ENCODE measurements at regions not wholly inside any gene's neighbourhood (a gene's known extent, or its start where the extent isn't known, plus 50 kb on each side); places are given as distances from the start of the nearest gene placed in this dataset.
"Not testable (repeated sequence)": the region's sequence is repeated elsewhere in the genome, so short reads cannot be mapped to it uniquely, and the experiment has no call there.

GRCh38 chrX:43423876-43424275, 232.2 kb upstream of the MAOA start:
- peak; percentile 2 for DNase-seq

DNA sequence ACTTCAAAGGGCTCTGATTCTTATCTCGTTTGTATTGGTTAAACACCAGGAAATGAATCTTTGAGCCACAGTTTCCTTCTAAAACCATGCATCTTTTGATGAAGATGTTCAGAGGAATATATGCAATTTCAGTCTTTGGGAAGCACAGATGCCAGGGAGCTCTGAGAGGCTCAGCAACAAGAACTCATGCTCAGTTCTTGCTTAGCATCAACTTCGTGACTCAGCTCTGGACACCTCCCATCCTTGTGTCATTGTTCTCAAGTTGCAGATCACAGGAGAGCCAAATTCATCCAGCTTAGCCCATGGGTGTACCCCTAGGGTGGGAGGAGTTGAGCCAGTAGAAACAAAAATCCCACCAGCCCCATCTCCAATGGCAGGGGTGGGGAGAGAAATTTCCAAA, 219.6 kb upstream of the MAOA start:
- no peak for DNase-seq

DNA sequence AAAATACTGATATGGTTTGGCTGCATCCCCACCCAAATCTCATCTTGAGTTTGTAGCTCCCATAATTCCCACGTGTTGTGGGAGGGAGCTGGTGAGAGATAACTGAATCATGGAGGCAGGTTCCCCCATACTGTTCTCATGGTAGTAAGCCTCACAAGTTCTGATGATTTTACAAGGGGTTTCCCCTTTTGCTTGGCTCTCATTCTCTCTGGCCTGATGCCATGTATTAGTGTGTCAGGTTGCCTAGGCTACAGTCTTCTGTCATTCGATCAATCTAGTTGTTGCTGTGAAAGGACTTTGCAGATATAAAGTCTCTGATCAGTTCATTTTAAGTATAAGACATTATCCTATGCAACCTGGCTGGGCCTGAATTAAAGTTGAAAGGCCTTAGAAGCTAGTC, 209.3 kb upstream of the MAOA start:
- DNase-seq = no peak

DNA sequence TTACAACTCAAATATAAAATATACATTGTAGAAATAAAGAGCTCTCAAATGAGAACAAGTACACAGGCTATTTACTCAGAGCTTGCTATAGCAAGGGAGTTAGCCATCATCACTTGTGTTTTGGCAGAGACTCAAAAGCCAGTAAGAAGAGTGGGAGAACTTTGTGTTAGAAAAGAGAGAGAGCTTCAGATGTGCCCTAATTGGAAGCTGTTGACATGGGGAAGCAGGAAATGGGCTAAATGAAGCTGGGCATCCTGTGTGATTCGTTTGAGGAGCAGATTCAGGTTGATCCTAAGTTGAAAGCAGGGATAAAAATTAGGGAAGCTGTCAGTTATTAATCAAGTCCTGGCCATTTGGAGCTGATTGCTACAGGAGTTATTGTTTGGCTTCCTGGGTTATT, 207.4 kb upstream of the MAOA start:
- DNase-seq = peak; percentile 26

GRCh38 chrX:43450355-43450754, 205.7 kb upstream of the MAOA start:
- DNase-seq = no peak

- DNase-seq = not testable (repeated sequence)
Observed at GRCh38 chrX:43451976-43452686, 204.0 kb upstream of the MAOA start.

DNA sequence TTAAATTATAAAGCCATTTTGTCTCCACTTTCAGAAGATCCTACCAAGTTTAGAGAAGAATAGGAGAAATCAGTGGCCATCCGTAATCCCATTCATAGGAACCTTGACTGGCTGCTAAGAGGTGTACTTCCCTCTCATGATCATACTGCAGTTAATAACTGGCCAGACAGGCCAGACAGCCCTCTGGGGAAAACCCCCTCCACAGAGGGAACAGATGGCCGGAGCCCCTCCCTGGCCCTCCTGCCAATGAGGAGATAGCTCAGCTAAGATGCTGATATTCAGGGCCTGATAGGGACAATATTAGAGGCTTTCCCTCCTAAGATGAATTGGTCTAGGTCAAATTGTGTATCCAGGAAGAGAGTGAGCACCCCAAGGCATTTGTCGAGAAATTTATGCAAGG, 200.0 kb upstream of the MAOA start:
- DNase-seq = no peak

DNA sequence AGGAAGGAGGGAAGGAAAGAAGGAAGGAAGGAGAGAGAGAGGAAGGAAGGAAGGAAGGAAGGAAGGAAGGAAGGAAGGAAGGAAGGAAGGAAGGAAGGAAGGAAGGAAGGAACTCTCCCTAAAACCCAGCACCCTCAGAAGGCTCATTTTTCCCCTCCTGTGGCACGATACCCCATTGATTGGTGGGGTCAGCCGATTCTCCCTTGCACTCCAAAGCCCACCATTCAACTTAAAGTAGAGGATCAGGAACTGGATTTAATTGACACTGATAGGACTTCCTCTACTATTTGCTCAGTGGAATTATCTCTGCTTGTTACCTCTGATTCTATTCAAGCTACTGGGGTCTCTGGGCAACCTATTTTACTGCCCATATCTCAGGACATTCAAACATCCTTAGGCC, 199.2 kb upstream of the MAOA start:
- DNase-seq = no peak

GRCh38 chrX:43467608-43468234, 188.4 kb upstream of the MAOA start:
- DNase-seq = no peak

- DNase-seq = no peak
Observed at GRCh38 chrX:43469391-43470054, 186.6 kb upstream of the MAOA start.

GRCh38 chrX:43474321-43474720, 181.8 kb upstream of the MAOA start:
- peak; percentile 1 for DNase-seq

- no peak for DNase-seq
Observed at GRCh38 chrX:43479070-43479469, 177.0 kb upstream of the MAOA start.

DNA sequence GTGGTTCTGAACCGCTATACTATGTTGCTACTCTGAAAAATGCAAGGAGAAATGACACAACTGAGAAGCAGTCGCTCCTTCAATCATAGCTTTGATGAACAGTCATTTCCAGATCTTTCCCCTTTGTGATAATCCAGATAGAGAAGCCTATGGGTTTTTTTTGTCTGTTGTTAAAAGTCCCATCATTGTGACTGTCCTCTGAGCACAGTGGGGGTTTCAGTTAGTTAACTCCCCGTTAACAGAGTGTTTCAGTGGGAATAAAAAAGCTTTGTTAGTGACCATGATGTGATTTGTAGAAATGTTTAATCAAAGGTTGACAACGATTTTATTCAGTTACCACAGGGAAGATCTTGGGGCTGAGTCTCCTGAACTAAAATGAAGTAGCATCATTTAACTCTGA, 176.2 kb upstream of the MAOA start:
- DNase-seq = no peak

- DNase-seq = no peak
Observed at GRCh38 chrX:43481576-43481975, 174.5 kb upstream of the MAOA start.

GRCh38 chrX:43493756-43494155, 162.3 kb upstream of the MAOA start:
- DNase-seq = no peak

DNA sequence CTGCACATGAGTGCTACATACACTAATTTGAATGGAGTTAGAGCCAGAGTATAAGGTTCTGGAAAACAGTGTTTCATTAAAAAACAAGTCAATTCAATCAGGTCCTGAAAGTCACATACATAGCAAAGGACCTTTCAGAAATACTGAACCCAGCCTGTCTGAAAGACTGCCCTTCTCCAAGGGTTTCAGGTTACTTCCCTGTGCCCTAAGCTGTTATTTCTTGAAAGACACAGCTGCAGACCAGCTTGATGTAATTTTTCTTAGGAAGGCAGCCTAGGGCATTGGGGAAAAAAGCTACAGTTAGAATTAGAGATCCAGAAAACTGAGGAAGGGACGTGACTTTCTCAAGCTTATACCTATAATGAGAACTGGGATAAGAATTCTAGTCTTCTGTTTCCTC, 155.9 kb upstream of the MAOA start:
- no peak for DNase-seq

GRCh38 chrX:43500996-43501694, 155.0 kb upstream of the MAOA start:
- DNase-seq = no peak

- peak; percentile 6 for DNase-seq
Observed at GRCh38 chrX:43504394-43504793, 151.7 kb upstream of the MAOA start.

DNA sequence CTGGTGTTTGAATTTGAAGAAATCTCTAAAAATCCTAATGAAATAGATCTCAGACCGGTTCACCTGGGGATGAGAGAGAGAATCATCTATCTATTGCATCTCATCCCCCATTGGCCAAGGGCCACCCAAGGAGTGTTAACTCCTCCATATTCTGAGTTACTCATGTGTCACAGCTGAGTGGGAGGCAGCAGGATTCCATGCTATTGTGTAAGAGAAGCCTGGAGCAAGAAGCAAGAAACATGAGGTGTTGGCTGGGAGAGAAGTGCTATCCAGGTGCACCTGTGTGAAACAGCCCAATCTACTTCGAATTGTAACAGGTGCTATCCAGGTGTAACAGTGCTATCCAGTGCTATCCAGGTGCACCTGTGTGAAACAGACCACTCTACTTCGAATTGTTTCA, 150.3 kb upstream of the MAOA start:
- DNase-seq = peak; percentile 33

DNA sequence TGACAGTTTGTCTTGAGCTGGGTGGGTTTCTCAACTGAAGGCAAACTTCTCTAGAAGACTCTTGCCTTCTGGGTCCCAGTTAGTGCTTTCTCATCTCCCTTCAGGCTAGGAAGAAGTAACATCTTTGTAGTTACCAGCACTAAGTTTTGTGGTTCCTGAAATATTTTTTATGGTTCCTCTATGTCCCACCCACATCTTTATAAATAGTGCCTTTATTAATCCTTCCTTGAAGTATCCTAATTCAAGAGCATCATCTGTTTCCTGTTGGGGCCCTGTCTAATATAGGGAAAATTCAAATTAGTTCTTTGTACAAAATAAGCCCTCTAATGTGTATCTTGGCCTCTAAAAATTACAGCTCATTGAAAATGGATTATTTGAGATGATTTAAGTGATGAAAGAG, 147.4 kb upstream of the MAOA start:
- no peak for DNase-seq

- DNase-seq = no peak
Observed at GRCh38 chrX:43510209-43510608, 145.9 kb upstream of the MAOA start.

GRCh38 chrX:43513085-43513484, 143.0 kb upstream of the MAOA start:
- DNase-seq = no peak

DNA sequence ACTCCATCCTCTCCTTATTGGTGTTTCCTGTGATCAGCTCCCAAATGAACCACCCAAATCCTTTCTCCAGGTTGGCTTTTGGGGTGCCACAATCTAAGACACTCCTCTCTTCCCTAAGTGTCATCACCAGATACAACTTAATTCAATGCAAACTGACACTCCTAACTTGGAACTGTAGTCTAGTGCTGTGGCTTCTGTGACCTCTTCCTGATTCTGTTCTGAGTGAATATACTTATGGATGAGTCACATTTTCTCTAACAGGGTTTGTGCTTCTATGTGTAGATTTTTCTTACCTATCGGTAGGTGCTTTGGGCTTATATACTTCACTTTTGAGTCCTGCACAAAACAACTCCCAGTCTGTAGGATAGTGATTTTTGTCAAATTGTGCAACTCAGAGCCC, 141.3 kb upstream of the MAOA start:
- DNase-seq = no peak

GRCh38 chrX:43522582-43522981, 133.5 kb upstream of the MAOA start:
- no peak for DNase-seq

Data from NCI-H226 (cell line).